Endothelial cell of umbilical vein (primary cell): ENCODE measurements at regions not wholly inside any gene's neighbourhood (a gene's known extent, or its start where the extent isn't known, plus 50 kb on each side); places are given as distances from the start of the nearest gene placed in this dataset.

Experiments
- BruUV-seq: library from RNA; stranded (reverse); fragments of 400-500 nt; replicated peaks from 2 replicates; lab custom pipeline; 2021; lab: Mats Ljungman, UMichigan
- CTCF ChIA-PET: fragments of 300-600, 350-600 bp; sonication (Branson Sonifier 250); formaldehyde crosslinking; loops from one replicate; lab custom pipeline; 2021; ENCODE audit warnings: antibody characterized with exemption, inconsistent platforms; lab: Charles Lee
- POLR2A ChIA-PET: fragments of 300-600, 350-600 bp; sonication (Branson Sonifier 250); formaldehyde crosslinking; loops from one replicate; lab custom pipeline; 2021; ENCODE audit warnings: antibody characterized with exemption, inconsistent platforms; lab: Charles Lee
- DNase-seq: peaks from one replicate; pipeline ENCODE4 v3.0.0-alpha.2; 2011; ENCODE audit warnings: low read depth, low spot score
- FAIRE-seq: peaks from 2 replicates; lab custom pipeline; 2011; peaks lifted over from hg19 to GRCh38; lab: Jason Lieb, UNC
- H2AFZ ChIP-seq: 2 replicates; pipeline ENCODE4 v1.6.0; 2012; ENCODE audit warnings: low read depth, low read length, control low read depth, inconsistent platforms
- H3K27ac ChIP-seq: 2 replicates; pipeline ENCODE4 v1.5.1; 2011; ENCODE audit warnings: low read depth, mild to moderate bottlenecking, control low read depth, low read length, moderate library complexity; ENCODE audit not compliant: insufficient read depth
- H3K27me3 ChIP-seq, 2 experiments: 2 replicates each; pipeline versions ENCODE4 v1.6.0 to v1.6.1; 2011; ENCODE audit warnings: low read length in 2 of 2, mixed read lengths in 1 of 2; ENCODE audit not compliant: control insufficient read depth in 2 of 2, insufficient read depth in 2 of 2
- H3K36me3 ChIP-seq, 2 experiments: 2 replicates in 1 of 2; 3 replicates in 1 of 2; pipeline ENCODE4 v1.5.1; 2011; ENCODE audit warnings: low read length in 2 of 2, mild to moderate bottlenecking in 1 of 2, moderate library complexity in 1 of 2; ENCODE audit not compliant: control insufficient read depth in 2 of 2, insufficient read depth in 2 of 2; ENCODE audit errors: extremely low read depth in 1 of 2
- H3K4me1 ChIP-seq: 3 replicates; pipeline ENCODE4 v1.5.1; 2011; ENCODE audit warnings: mild to moderate bottlenecking, low read length; ENCODE audit not compliant: control insufficient read depth, insufficient read depth; ENCODE audit errors: extremely low read depth
- H3K4me2 ChIP-seq: 2 replicates; pipeline ENCODE4 v1.6.1; 2011; ENCODE audit warnings: low read length, control low read depth, mixed read lengths; ENCODE audit not compliant: insufficient read depth
- H3K4me3 ChIP-seq, 3 experiments: fragments of 200-600 bp in 1 of 3; sonication (generic), shearing (Covaris generic) in 1 of 3; replicated peaks in 1 of 3; 2 replicates each; pipeline ENCODE4 v1.5.1; 2011 to 2016; ENCODE audit warnings: control low read depth in 3 of 3, low read length in 3 of 3, mild to moderate bottlenecking in 2 of 3, inconsistent platforms in 1 of 3, low read depth in 1 of 3, moderate library complexity in 1 of 3; ENCODE audit not compliant: insufficient read depth in 1 of 3
- H3K79me2 ChIP-seq: 2 replicates; pipeline ENCODE4 v1.6.0; 2012; ENCODE audit warnings: low read length, inconsistent platforms; ENCODE audit not compliant: control insufficient read depth, insufficient read depth
- H3K9ac ChIP-seq: replicated peaks from 2 replicates; pipeline ENCODE3; 2011; ENCODE audit warnings: low read length, control low read depth; ENCODE audit not compliant: insufficient read depth; ENCODE audit errors: extremely low read depth
- H3K9me1 ChIP-seq: replicated peaks from 3 replicates; pipeline ENCODE4 v1.6.0; 2011; ENCODE audit warnings: mild to moderate bottlenecking, low read length; ENCODE audit not compliant: control insufficient read depth, insufficient read depth; ENCODE audit errors: extremely low read depth
- H3K9me3 ChIP-seq: replicated peaks from 2 replicates; pipeline ENCODE4 v1.5.1; 2012; ENCODE audit warnings: low read length, inconsistent platforms; ENCODE audit not compliant: control insufficient read depth, insufficient read depth
- H4K20me1 ChIP-seq: replicated peaks from 2 replicates; pipeline ENCODE3; 2011; ENCODE audit warnings: mild to moderate bottlenecking, low read length; ENCODE audit not compliant: control insufficient read depth, insufficient read depth; ENCODE audit errors: extremely low read depth
- CTCF ChIP-seq, 2 donors: IDR thresholded peaks; 1 replicate in 1 of 2; 2 replicates in 1 of 2; pipeline ENCODE4 v1.5.1; 2011; ENCODE audit warnings: low read length in 2 of 2, mild to moderate bottlenecking in 2 of 2, moderate library complexity in 2 of 2, control low read depth in 1 of 2, inconsistent platforms in 1 of 2, low read depth in 1 of 2; ENCODE audit not compliant: insufficient read depth in 1 of 2; ENCODE audit errors: extremely low read depth in 1 of 2
- EZH2 ChIP-seq: IDR thresholded peaks from 2 replicates; pipeline ENCODE4 v1.6.1; 2012; ENCODE audit warnings: borderline replicate concordance, low read depth, mild to moderate bottlenecking, moderate library complexity, low read length, inconsistent platforms; ENCODE audit not compliant: severe bottlenecking
- FOS ChIP-seq: IDR thresholded peaks from 2 replicates; pipeline ENCODE4 v1.6.1; 2011; ENCODE audit warnings: mild to moderate bottlenecking, low read length, moderate library complexity, borderline replicate concordance; ENCODE audit not compliant: insufficient read depth
- GATA2 ChIP-seq: IDR thresholded peaks from 2 replicates; pipeline ENCODE4 v1.7.0; 2011; ENCODE audit warnings: low read depth, mild to moderate bottlenecking, moderate library complexity, mixed read lengths, low read length; ENCODE audit not compliant: insufficient read length, insufficient read depth
- JUN ChIP-seq: IDR thresholded peaks from 2 replicates; pipeline ENCODE4 v1.6.1; 2011; ENCODE audit warnings: borderline replicate concordance, low read depth; ENCODE audit not compliant: insufficient read length, insufficient read depth
- MAX ChIP-seq: IDR thresholded peaks from 2 replicates; pipeline ENCODE4 v1.6.1; 2011; ENCODE audit not compliant: insufficient read depth, insufficient read length
- MYC ChIP-seq: IDR thresholded peaks from one replicate; pipeline ENCODE4 v1.6.1; 2011; ENCODE audit warnings: mild to moderate bottlenecking, low read depth, low read length
- POLR2A ChIP-seq: IDR thresholded peaks from 2 replicates; pipeline ENCODE4 v1.6.1; 2012; ENCODE audit warnings: low read depth, mild to moderate bottlenecking, control low read depth, low read length
- POLR2AphosphoS5 ChIP-seq: IDR thresholded peaks from 2 replicates; pipeline ENCODE4 v1.6.1; 2012; ENCODE audit warnings: low read depth, mild to moderate bottlenecking, control low read depth, low read length, moderate library complexity; ENCODE audit not compliant: insufficient read depth
- dilution Hi-C: fragments of 300-500 bp; cut with MboI; formaldehyde crosslinking; loops from one replicate; pipeline ENCODE4 v1.15.0; 2019; ENCODE audit warnings: low sequenced_read_pairs; ENCODE audit not compliant: extremely low pct_ligation_motif_present
- intact Hi-C: fragments of 100-400 bp; cut with micrococcal nuclease; formaldehyde crosslinking; loops from one replicate; pipeline ENCODE4 v1.10.0; 2022

- Histone ChIP-seq H3K9ac (no peak overlapping the region), H3K79me2 (no peaks in the 10 kb centered on the region), H3K27me3 (no peaks in the 10 kb centered on the region), H3K4me3 (no peak overlapping the region), H4K20me1 (no peaks in the 10 kb centered on the region), H3K27ac (no peak overlapping the region), H3K9me3 (peaks cover 2% of the 10 kb centered on the region), H2AFZ (no peak overlapping the region), H3K4me1 (no peaks in the 10 kb centered on the region), H3K36me3 (no peaks in the 10 kb centered on the region), H3K4me2 (no peak overlapping the region), H3K9me1 (no peaks in the 10 kb centered on the region)
- BruUV-seq, result no TSS peak
- TF ChIP-seq FOS (no peak), MAX (no peak), MYC (no peak), EZH2 (no peak), GATA2 (no peak), POLR2A (no peak), CTCF (IDR thresholded peaks at IDR 0.05; ENCODE audit: extremely low read depth in 1 of 2, insufficient read depth in 1 of 2, low read depth in 1 of 2, low read length in 2 of 2) (no peak), POLR2AphosphoS5 (no peak), JUN (no peak)
- DNase-seq, result no peak
- CTCF ChIA-PET, result no interaction called here
- POLR2A ChIA-PET, result no interaction called here
- intact Hi-C loops, result no loop called here
- FAIRE-seq, result no peak
- dilution Hi-C loops, result no loop called here
These were observed 147.8 kb downstream of the SLITRK6 start for GRCh38 chr13:85651440-85651839.
